AG09309 (cell line): ENCODE measurements at regions not wholly inside any gene's neighbourhood (a gene's known extent, or its start where the extent isn't known, plus 50 kb on each side); places are given as distances from the start of the nearest gene placed in this dataset.

ENCODE experiments used
- DNase-seq: peaks from one replicate; pipeline ENCODE4 v3.0.0-alpha.2; 2010; ENCODE audit warnings: low read depth
- H3K4me3 ChIP-seq: 2 replicates; pipeline ENCODE4 v1.5.1; 2011; ENCODE audit warnings: mild to moderate bottlenecking, low read depth, low read length, moderate library complexity; ENCODE audit not compliant: control insufficient read depth
- CTCF ChIP-seq: IDR thresholded peaks from 2 replicates; pipeline ENCODE4 v1.5.1; 2011; ENCODE audit warnings: mild to moderate bottlenecking, low read depth, low read length, inconsistent platforms; ENCODE audit not compliant: insufficient read depth, control insufficient read depth; ENCODE audit errors: missing control alignments

- H3K4me3 ChIP-seq = no peak overlapping the region
- no peak for DNase-seq
- no peak for TF ChIP-seq CTCF
Measured at GRCh38 chr3:106251160-106251892, 382.5 kb upstream of the CBLB start.

- DNase-seq = no peak
- no peak overlapping the region for H3K4me3 ChIP-seq
- TF ChIP-seq CTCF = no peak
Measured at GRCh38 chr3:106255870-106256248, 387.0 kb upstream of the CBLB start.

- H3K4me3 ChIP-seq = no peak overlapping the region
- DNase-seq = no peak
- TF ChIP-seq CTCF = no peak
Measured at GRCh38 chr3:106256249-106256957, 387.6 kb upstream of the CBLB start.

- no peak overlapping the region for H3K4me3 ChIP-seq
- no peak for DNase-seq
- no peak for TF ChIP-seq CTCF
Measured at GRCh38 chr3:106257172-106257571, 388.4 kb upstream of the CBLB start.

GRCh38 chr3:106261396-106261795, 392.6 kb upstream of the CBLB start:
- no peak overlapping the region for H3K4me3 ChIP-seq
- no peak for DNase-seq
- TF ChIP-seq CTCF = no peak

GRCh38 chr3:106261915-106262683, 393.3 kb upstream of the CBLB start:
- DNase-seq = peak; percentile 57
- H3K4me3 ChIP-seq = no peak overlapping the region
- no peak for TF ChIP-seq CTCF
